CD8-positive, alpha-beta memory T cell (primary cell): ENCODE measurements at regions not wholly inside any gene's neighbourhood (a gene's known extent, or its start where the extent isn't known, plus 50 kb on each side); places are given as distances from the start of the nearest gene placed in this dataset.
"Not testable (repeated sequence)": the region's sequence is repeated elsewhere in the genome, so short reads cannot be mapped to it uniquely, and the experiment has no call there.

Experiments used
- CTCF ChIA-PET: fragments of 350-600 bp; sonication (Branson Sonifier 250); formaldehyde crosslinking; loops from one replicate; lab custom pipeline; 2021; ENCODE audit warnings: antibody characterized with exemption; lab: Charles Lee
- POLR2A ChIA-PET: fragments of 350-600 bp; sonication (Branson Sonifier 250); formaldehyde crosslinking; loops from one replicate; lab custom pipeline; 2021; ENCODE audit warnings: antibody characterized with exemption; lab: Charles Lee
- DNase-seq, 5 donors: peaks; one replicate each; pipeline versions ENCODE4 v3.0.0 to v3.0.0-alpha.2; 2020 to 2022; ENCODE audit warnings: mixed read lengths in 1 of 5
- H3K27ac ChIP-seq: one replicate; pipeline ENCODE4 v1.7.0; 2013; ENCODE audit warnings: low read depth, mild to moderate bottlenecking, low read length, moderate library complexity
- H3K27me3 ChIP-seq: 2 replicates; pipeline ENCODE4 v1.7.0; 2013; ENCODE audit warnings: low read length, mild to moderate bottlenecking; ENCODE audit not compliant: insufficient read depth, poor library complexity, severe bottlenecking
- H3K36me3 ChIP-seq: 2 replicates; pipeline ENCODE4 v1.7.0; 2013; ENCODE audit warnings: mild to moderate bottlenecking, low read length, moderate library complexity; ENCODE audit not compliant: insufficient read depth
- H3K4me1 ChIP-seq: 2 replicates; pipeline ENCODE4 v1.7.0; 2013; ENCODE audit warnings: mild to moderate bottlenecking, low read length, moderate library complexity; ENCODE audit not compliant: insufficient read depth
- H3K4me3 ChIP-seq: 2 replicates; pipeline ENCODE4 v1.7.0; 2013; ENCODE audit warnings: mild to moderate bottlenecking, low read length
- H3K9me3 ChIP-seq: 2 replicates; pipeline ENCODE4 v1.7.0; 2013; ENCODE audit warnings: mild to moderate bottlenecking, low read length
- H3K27ac Mint-ChIP-seq, 8 donors: one replicate each; pipeline ENCODE4 v1.8.0; 2020 to 2021; ENCODE audit warnings: mixed read lengths in 8 of 8, mild to moderate bottlenecking in 6 of 8, inconsistent platforms in 3 of 8, moderate library complexity in 3 of 8
- H3K27me3 Mint-ChIP-seq, 2 donors: one replicate each; pipeline ENCODE4 v1.8.0; 2020 to 2021; ENCODE audit warnings: mixed read lengths in 2 of 2, mild to moderate bottlenecking in 1 of 2, moderate library complexity in 1 of 2
- H3K36me3 Mint-ChIP-seq, 3 donors: one replicate each; pipeline ENCODE4 v1.8.0; 2020 to 2021; ENCODE audit warnings: mixed read lengths in 3 of 3, inconsistent platforms in 1 of 3, mild to moderate bottlenecking in 1 of 3
- H3K4me1 Mint-ChIP-seq, 3 donors: one replicate each; pipeline ENCODE4 v1.8.0; 2020 to 2021; ENCODE audit warnings: mixed read lengths in 3 of 3, inconsistent platforms in 1 of 3, mild to moderate bottlenecking in 1 of 3
- H3K4me3 Mint-ChIP-seq, 7 donors: one replicate each; pipeline ENCODE4 v1.8.0; 2020 to 2021; ENCODE audit warnings: mixed read lengths in 7 of 7, mild to moderate bottlenecking in 6 of 7, moderate library complexity in 4 of 7, inconsistent platforms in 2 of 7
- H3K9me3 Mint-ChIP-seq, 5 donors: one replicate each; pipeline ENCODE4 v1.8.0; 2020 to 2022; ENCODE audit warnings: mixed read lengths in 5 of 5, mild to moderate bottlenecking in 3 of 5, moderate library complexity in 2 of 5, inconsistent platforms in 1 of 5

DNA sequence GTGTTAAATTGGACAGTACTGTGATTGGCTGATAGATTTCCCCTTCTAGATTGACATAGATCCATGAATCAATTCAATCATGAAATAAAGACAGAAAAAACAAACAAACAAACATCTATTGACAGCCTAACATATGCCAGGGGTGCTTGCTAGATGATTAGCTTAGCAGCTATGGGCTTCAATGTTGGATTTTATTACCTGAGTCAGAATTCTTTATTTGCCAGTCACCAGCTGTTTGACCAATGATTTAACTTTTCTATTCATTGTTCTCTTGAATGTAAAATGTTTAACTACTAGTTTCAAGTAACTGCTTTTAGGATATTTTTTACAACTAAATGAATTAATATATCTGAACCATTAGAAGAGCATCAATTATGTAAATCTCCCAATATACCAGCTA, 901.3 kb upstream of the CITED2 start:
- Mint-ChIP-seq H3K4me1 (no peaks in the 10 kb centered on the region), H3K36me3 (no peaks in the 10 kb centered on the region), H3K9me3 (no peaks in the 10 kb centered on the region), H3K27me3 (peaks cover 4 to 10% of the 10 kb centered on the region in 2 donors), H3K27ac (no peak overlapping the region), H3K4me3 (no peak overlapping the region)
- no peak for DNase-seq
- POLR2A ChIA-PET, result no interaction called here
- Histone ChIP-seq H3K4me3 (no peak overlapping the region), H3K4me1 (no peaks in the 10 kb centered on the region), H3K36me3 (no peaks in the 10 kb centered on the region), H3K27ac (no peak overlapping the region), H3K27me3 (no peaks in the 10 kb centered on the region), H3K9me3 (no peaks in the 10 kb centered on the region)
- CTCF ChIA-PET, result no interaction called here

DNA sequence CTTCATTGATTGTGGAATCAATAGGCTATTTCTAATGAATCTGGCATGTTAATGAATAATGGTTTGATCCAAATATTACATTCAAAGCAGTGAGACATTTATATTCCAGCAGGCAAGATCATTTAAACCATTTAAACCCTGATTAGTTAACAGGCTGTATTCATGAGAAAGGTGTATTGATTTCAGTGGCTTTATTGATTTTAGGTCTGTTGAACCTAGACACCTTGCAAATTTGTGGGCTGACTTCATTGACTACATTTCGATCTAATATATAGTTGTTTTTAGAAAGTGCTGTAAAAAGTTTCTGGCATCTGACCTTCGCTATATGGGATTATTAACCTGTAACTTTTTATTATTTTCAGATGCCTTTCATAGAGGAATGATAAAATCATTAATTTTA, 900.1 kb upstream of the CITED2 start:
- ChIA-PET POLR2A (no interaction called here), CTCF (no interaction called here)
- DNase-seq, result no peak

DNA sequence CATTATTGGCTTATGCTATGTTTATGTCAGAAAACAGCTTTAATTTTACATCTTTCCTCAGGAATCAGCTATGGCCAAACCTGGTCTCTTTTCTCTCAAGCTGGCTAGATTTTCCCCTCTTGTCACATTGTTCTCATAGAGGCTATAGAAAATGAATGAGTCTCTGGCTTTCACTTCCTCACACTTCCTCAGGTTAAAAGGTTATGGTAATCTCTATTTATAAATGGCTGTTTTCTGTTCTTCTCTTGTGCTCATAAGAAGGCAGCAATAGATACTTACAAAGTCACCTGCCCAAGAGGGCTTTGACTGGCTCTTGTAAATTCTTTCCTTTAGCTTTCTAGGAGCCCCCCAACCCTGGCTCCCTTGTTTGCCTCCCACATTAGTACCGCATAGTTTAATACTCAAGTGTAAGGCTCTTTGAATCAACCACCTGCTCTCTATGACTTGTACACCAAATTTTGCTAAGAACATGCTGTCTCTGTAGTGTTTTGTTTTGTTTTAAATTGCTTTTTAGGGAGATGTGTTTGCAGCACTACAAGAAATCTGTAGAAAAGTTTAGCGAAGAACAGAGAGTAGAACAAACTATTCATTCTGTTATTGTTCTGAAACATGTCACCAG, 897.4 kb upstream of the CITED2 start:
- ChIA-PET CTCF (no interaction called here), POLR2A (no interaction called here)

More for the DNA sequence above, 900.1 kb upstream of the CITED2 start:
- Mint-ChIP-seq H3K27ac (no peak overlapping the region), H3K4me3 (no peak overlapping the region), H3K36me3 (no peaks in the 10 kb centered on the region), H3K9me3 (no peaks in the 10 kb centered on the region), H3K27me3 (peaks cover 4 to 7% of the 10 kb centered on the region in 2 donors), H3K4me1 (no peaks in the 10 kb centered on the region)
- H3K9me3 ChIP-seq, result no peaks in the 10 kb centered on the region
- H3K36me3 ChIP-seq, result no peaks in the 10 kb centered on the region
- no peak overlapping the region for H3K4me3 ChIP-seq
- H3K4me1 ChIP-seq, result no peaks in the 10 kb centered on the region
- H3K27ac ChIP-seq, result no peak overlapping the region
- H3K27me3 ChIP-seq, result no peaks in the 10 kb centered on the region

DNA sequence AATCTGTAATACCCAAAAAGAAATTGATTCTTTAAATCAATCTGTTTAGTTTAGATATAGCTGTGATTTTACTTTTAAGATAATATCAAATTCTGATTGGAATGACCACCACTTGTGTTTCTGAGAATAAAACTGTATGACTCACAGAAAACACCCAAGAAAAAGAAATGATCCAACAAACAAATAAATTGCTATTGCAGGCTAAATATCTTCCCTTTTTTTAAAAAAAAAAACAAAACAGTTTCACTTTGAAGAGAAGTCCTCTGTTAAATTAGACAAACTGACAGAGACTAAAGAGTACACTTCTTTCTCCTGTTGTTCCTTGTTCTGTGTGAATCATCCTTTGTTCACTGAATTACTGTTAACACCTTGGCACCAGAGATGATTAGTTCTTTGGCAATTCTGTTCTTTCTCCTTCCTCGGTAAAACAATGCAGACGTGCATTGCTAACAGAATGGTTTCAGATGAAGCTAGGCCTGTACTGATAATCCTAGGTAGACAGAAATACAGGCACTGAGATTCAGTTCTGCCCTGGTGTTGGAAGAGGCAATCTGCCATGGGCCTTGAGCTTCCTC, 895.2 kb upstream of the CITED2 start:
- H3K4me3 ChIP-seq, result no peak overlapping the region
- ChIA-PET CTCF (no interaction called here), POLR2A (no interaction called here)
- no peak for DNase-seq
- no peak overlapping the region for H3K27ac Mint-ChIP-seq
- H3K36me3 Mint-ChIP-seq, result no peaks in the 10 kb centered on the region
- H3K9me3 Mint-ChIP-seq, result peaks cover 0 to 5% (median 0%) of the 10 kb centered on the region in 5 donors
- H3K4me1 ChIP-seq, result no peaks in the 10 kb centered on the region
- H3K36me3 ChIP-seq, result no peaks in the 10 kb centered on the region
- no peaks in the 10 kb centered on the region for H3K27me3 ChIP-seq
- H3K9me3 ChIP-seq, result no peaks in the 10 kb centered on the region
- H3K27me3 Mint-ChIP-seq, result peaks cover 0 to 4% of the 10 kb centered on the region in 2 donors
- H3K27ac ChIP-seq, result no peak overlapping the region
- no peaks in the 10 kb centered on the region for H3K4me1 Mint-ChIP-seq
- H3K4me3 Mint-ChIP-seq, result no peak overlapping the region

More for the DNA sequence above, 897.4 kb upstream of the CITED2 start:
- no peaks in the 10 kb centered on the region for H3K36me3 Mint-ChIP-seq
- Histone ChIP-seq H3K9me3 (no peaks in the 10 kb centered on the region), H3K36me3 (no peaks in the 10 kb centered on the region), H3K4me1 (no peaks in the 10 kb centered on the region), H3K4me3 (no peak overlapping the region), H3K27me3 (no peaks in the 10 kb centered on the region), H3K27ac (no peak overlapping the region)
- no peak overlapping the region for H3K4me3 Mint-ChIP-seq
- peaks cover 4% of the 10 kb centered on the region in 2 donors for H3K27me3 Mint-ChIP-seq
- no peaks in the 10 kb centered on the region for H3K4me1 Mint-ChIP-seq
- H3K27ac Mint-ChIP-seq, result no peak overlapping the region
- H3K9me3 Mint-ChIP-seq, result peaks cover 0 to 5% (median 0%) of the 10 kb centered on the region in 5 donors
- DNase-seq, result no peak

DNA sequence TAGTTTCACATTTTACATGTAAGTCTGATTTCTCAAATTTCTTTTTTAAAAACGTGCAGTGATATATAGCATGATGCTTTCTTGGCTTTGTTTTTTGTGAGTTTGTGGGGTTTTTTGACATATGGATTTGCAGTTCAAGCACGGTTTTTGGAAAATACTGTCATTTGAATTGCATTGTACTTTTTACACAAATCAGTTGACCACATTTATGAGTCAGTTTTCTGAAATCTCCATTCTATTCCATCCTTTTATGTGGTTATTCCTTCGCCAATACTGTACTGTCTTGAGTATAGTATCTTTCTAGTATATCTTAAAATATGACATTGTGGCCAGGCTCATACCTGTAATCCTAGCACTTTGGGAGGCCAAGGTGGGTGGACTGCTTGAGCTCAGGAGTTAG, 890.0 kb upstream of the CITED2 start:
- POLR2A ChIA-PET, result no interaction called here

DNA sequence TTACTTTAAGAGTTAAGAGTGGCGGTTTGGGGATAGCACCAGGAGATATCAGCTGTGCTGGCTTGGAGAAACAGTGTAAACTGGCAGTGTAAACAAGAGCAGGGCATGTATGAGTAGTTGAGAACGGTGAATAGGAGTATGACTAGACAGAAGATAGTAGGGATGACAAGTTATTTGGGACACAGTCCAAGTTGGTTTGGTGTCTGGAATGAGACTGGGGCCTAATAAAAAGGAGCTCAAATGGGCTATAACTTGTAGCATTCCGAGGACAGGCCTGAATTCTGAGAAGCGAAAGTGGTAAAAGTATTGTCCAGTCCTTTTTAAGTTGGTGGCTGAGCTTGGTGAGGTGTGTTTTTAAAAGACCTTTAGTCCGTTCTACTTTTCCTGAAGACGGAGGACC, 883.9 kb upstream of the CITED2 start:
- CTCF ChIA-PET, H3K36me3 Mint-ChIP-seq, H3K27ac Mint-ChIP-seq, H3K9me3 Mint-ChIP-seq, H3K4me3 ChIP-seq, H3K4me1 Mint-ChIP-seq, DNase-seq, H3K36me3 ChIP-seq, H3K27me3 Mint-ChIP-seq, H3K27ac ChIP-seq, H3K9me3 ChIP-seq, POLR2A ChIA-PET, H3K27me3 ChIP-seq, H3K4me1 ChIP-seq, H3K4me3 Mint-ChIP-seq: not testable (repeated sequence)

More for the DNA sequence above, 890.0 kb upstream of the CITED2 start:
- peaks cover 0 to 5% (median 0%) of the 10 kb centered on the region in 5 donors for H3K9me3 Mint-ChIP-seq
- H3K4me1 Mint-ChIP-seq, result no peaks in the 10 kb centered on the region
- no peak overlapping the region for H3K27ac ChIP-seq
- H3K36me3 ChIP-seq, result no peaks in the 10 kb centered on the region
- no peaks in the 10 kb centered on the region for H3K27me3 ChIP-seq
- H3K4me3 Mint-ChIP-seq, result no peak overlapping the region
- H3K4me1 ChIP-seq, result no peaks in the 10 kb centered on the region
- H3K27ac Mint-ChIP-seq, result no peak overlapping the region
- DNase-seq, result no peak
- no peaks in the 10 kb centered on the region for H3K9me3 ChIP-seq
- H3K27me3 Mint-ChIP-seq, result peaks cover 0 to 4% of the 10 kb centered on the region in 2 donors
- H3K36me3 Mint-ChIP-seq, result no peaks in the 10 kb centered on the region
- CTCF ChIA-PET, result no interaction called here
- no peak overlapping the region for H3K4me3 ChIP-seq

DNA sequence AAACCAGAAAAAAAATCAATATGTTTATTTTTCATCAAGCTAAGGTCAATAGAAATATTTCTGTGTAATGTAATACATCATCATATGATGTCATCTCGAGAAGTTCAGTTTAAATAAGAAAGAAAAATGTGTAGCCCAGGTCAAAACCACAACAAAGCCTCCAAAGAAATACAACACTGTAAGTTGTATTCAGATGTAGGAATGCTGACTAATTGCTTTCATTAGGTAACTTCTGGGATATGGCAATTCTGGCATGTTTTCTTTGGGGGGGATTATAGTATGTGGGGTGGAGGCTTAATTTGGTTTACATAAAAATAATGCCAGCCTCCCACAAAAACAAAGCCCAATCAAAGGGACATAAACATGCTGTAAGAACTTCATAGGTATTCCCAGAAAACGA, 881.8 kb upstream of the CITED2 start:
- H3K36me3 ChIP-seq, result no peaks in the 10 kb centered on the region
- no peaks in the 10 kb centered on the region for H3K27me3 ChIP-seq
- CTCF ChIA-PET, result no interaction called here
- POLR2A ChIA-PET, result no interaction called here
- H3K9me3 ChIP-seq, result no peaks in the 10 kb centered on the region
- DNase-seq, result no peak
- peaks cover 1 to 4% of the 10 kb centered on the region in 2 donors for H3K27me3 Mint-ChIP-seq
- H3K4me3 Mint-ChIP-seq, result no peak overlapping the region
- H3K4me1 Mint-ChIP-seq, result no peaks in the 10 kb centered on the region
- no peak overlapping the region for H3K4me3 ChIP-seq
- no peaks in the 10 kb centered on the region for H3K9me3 Mint-ChIP-seq
- H3K36me3 Mint-ChIP-seq, result no peaks in the 10 kb centered on the region
- H3K27ac Mint-ChIP-seq, result no peak overlapping the region
- no peaks in the 10 kb centered on the region for H3K4me1 ChIP-seq
- H3K27ac ChIP-seq, result no peak overlapping the region

DNA sequence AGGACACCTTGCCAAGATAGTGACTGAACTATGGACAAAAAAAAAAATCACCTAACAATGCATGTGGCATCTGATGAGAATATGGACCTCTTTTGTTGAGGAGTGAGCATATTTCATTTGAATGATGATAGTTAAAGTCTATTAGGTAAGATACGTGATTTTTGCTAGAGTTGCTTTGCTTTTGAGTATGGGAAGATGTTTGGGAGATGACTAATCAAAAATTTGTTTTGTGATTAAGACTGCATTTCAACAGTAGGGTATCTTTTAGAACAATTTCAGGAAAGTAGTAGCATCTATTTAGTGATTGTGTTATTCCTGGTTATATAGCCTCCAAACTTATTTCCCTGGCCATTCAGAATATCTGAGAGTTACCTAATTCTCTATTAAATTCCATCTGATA, 878.6 kb upstream of the CITED2 start:
- Histone ChIP-seq H3K27ac (no peak overlapping the region), H3K36me3 (no peaks in the 10 kb centered on the region), H3K27me3 (no peaks in the 10 kb centered on the region), H3K4me1 (no peaks in the 10 kb centered on the region), H3K9me3 (no peaks in the 10 kb centered on the region), H3K4me3 (no peak overlapping the region)
- H3K9me3 Mint-ChIP-seq, result no peaks in the 10 kb centered on the region
- no peaks in the 10 kb centered on the region for H3K36me3 Mint-ChIP-seq
- ChIA-PET POLR2A (no interaction called here), CTCF (no interaction called here)
- no peak for DNase-seq
- no peak overlapping the region for H3K4me3 Mint-ChIP-seq
- peaks cover 3 to 10% of the 10 kb centered on the region in 2 donors for H3K27me3 Mint-ChIP-seq
- no peaks in the 10 kb centered on the region for H3K4me1 Mint-ChIP-seq
- H3K27ac Mint-ChIP-seq, result no peak overlapping the region
